Spleen (tissue), 7 donors: ENCODE measurements at regions not wholly inside any gene's neighbourhood (a gene's known extent, or its start where the extent isn't known, plus 50 kb on each side); places are given as distances from the start of the nearest gene placed in this dataset.
"Not testable (repeated sequence)": the region's sequence is repeated elsewhere in the genome, so short reads cannot be mapped to it uniquely, and the experiment has no call there.

Experiments
- POLR2A ChIP-seq, 3 donors: fragments of 450-650 bp; IDR thresholded peaks; one replicate each; pipeline ENCODE4 v1.5.1; 2017; ENCODE audit warnings: antibody characterized with exemption in 3 of 3, mild to moderate bottlenecking in 1 of 3
- TF ChIP-seq, protein P1 (sequence below), 11 experiments: fragments of 200-600 bp in 7 of 11; fragments of 450-650 bp in 4 of 11; sonication (generic) in 4 of 11; IDR thresholded peaks in 8 of 11; conservative IDR thresholded peaks in 3 of 11; 1 replicate in 7 of 11; 2 replicates in 4 of 11; pipeline versions ENCODE4 v1.4.0 to v1.8.0; 2016 to 2021; ENCODE audit warnings: antibody characterized with exemption in 11 of 11, inconsistent platforms in 4 of 11, mild to moderate bottlenecking in 1 of 11
- donor health status: DM: no; HTN: no; CAD: no; lungs with moderate emphysema.
- donor health status: DM: no; HTN: no; CAD: no.
- donor health status: DM: no; HTN: no; CAD: no.

DNA sequence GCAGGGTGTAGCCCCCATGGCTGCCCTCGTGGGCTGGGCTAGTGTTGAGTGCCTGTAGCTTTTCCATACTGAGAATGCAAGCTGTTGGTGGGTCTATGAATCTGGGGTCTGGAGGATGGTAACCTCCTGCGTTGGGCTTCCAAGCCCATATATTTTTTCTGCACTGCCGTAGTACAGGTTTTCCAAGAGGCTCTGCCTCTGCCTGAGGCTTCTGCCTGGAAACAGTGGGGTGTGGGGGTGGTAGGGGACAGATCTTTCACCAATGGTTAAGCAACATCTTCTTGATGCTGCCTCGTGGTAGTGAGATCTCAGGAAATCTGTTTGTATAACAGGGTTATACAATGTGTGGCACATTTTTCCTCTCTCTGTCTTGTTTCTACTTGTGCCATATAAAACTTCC is 189.0 kb upstream of the ZNF519 start:
- TF ChIP-seq POLR2A (IDR thresholded peaks at IDR 0.05) = not testable (repeated sequence)
- TF ChIP-seq, protein P1, sequence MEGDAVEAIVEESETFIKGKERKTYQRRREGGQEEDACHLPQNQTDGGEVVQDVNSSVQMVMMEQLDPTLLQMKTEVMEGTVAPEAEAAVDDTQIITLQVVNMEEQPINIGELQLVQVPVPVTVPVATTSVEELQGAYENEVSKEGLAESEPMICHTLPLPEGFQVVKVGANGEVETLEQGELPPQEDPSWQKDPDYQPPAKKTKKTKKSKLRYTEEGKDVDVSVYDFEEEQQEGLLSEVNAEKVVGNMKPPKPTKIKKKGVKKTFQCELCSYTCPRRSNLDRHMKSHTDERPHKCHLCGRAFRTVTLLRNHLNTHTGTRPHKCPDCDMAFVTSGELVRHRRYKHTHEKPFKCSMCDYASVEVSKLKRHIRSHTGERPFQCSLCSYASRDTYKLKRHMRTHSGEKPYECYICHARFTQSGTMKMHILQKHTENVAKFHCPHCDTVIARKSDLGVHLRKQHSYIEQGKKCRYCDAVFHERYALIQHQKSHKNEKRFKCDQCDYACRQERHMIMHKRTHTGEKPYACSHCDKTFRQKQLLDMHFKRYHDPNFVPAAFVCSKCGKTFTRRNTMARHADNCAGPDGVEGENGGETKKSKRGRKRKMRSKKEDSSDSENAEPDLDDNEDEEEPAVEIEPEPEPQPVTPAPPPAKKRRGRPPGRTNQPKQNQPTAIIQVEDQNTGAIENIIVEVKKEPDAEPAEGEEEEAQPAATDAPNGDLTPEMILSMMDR (IDR thresholded peaks at IDR 0.05 in 8 of 11, conservative IDR thresholded peaks at IDR 0.05 in 3 of 11) = not testable (repeated sequence)
